Liver (tissue), 3 donors: ENCODE measurements at regions not wholly inside any gene's neighbourhood (a gene's known extent, or its start where the extent isn't known, plus 50 kb on each side); places are given as distances from the start of the nearest gene placed in this dataset.

Experiments used
- CTCF ChIP-seq: fragments of 150-350 bp; IDR thresholded peaks from 2 replicates; pipeline ENCODE4 v1.5.1; 2017; ENCODE audit warnings: improper control_type of control experiment, low read depth, low read length; ENCODE audit not compliant: missing input control
- EGR1 ChIP-seq, 2 donors: IDR thresholded peaks; 2 replicates each; pipeline ENCODE4 v1.6.1; 2016 to 2018; ENCODE audit warnings: antibody characterized with exemption in 2 of 2, low read depth in 2 of 2
- GABPA ChIP-seq, 2 donors: IDR thresholded peaks in 1 of 2; conservative IDR thresholded peaks in 1 of 2; 2 replicates each; pipeline ENCODE4 v1.6.1; 2016; ENCODE audit warnings: antibody characterized with exemption in 2 of 2, mild to moderate bottlenecking in 1 of 2, moderate library complexity in 1 of 2
- HNF4A ChIP-seq, 2 donors: conservative IDR thresholded peaks; 2 replicates each; pipeline ENCODE4 v1.6.1; 2016; ENCODE audit warnings: antibody characterized with exemption in 2 of 2, mild to moderate bottlenecking in 2 of 2
- JUND ChIP-seq, 2 donors: IDR thresholded peaks; 2 replicates each; pipeline ENCODE4 v1.6.1; 2016; ENCODE audit warnings: antibody characterized with exemption in 2 of 2
- MAX ChIP-seq: IDR thresholded peaks from 2 replicates; pipeline ENCODE4 v1.6.1; 2016; ENCODE audit warnings: antibody characterized with exemption
- RAD21 ChIP-seq, 2 donors: IDR thresholded peaks; 2 replicates each; pipeline ENCODE4 v1.6.1; 2016; ENCODE audit warnings: antibody characterized with exemption in 2 of 2, mild to moderate bottlenecking in 2 of 2
- REST ChIP-seq: IDR thresholded peaks from 2 replicates; pipeline ENCODE4 v1.6.1; 2016; ENCODE audit warnings: antibody characterized with exemption, mild to moderate bottlenecking
- RXRA ChIP-seq, 2 donors: IDR thresholded peaks; 2 replicates each; pipeline ENCODE4 v1.6.1; 2017 to 2018; ENCODE audit warnings: antibody characterized with exemption in 2 of 2, mild to moderate bottlenecking in 1 of 2
- TAF1 ChIP-seq: conservative IDR thresholded peaks from 2 replicates; pipeline ENCODE4 v1.6.1; 2016; ENCODE audit warnings: antibody characterized with exemption, mild to moderate bottlenecking
- YY1 ChIP-seq: IDR thresholded peaks from 2 replicates; pipeline ENCODE4 v1.6.1; 2016; ENCODE audit warnings: antibody characterized with exemption, mild to moderate bottlenecking
- TF ChIP-seq, protein P1 (sequence below): IDR thresholded peaks from 2 replicates; pipeline ENCODE4 v1.6.1; 2016; ENCODE audit warnings: antibody characterized with exemption
- TF ChIP-seq, protein P2 (sequence below): IDR thresholded peaks from 2 replicates; pipeline ENCODE4 v1.6.1; 2016; ENCODE audit warnings: antibody characterized with exemption
- donor health status: healthy.
- donor health status: healthy.

GRCh38 chr13:106001443-106001842 lies 534.0 kb downstream of the EFNB2 start:
- TF ChIP-seq, protein P1, sequence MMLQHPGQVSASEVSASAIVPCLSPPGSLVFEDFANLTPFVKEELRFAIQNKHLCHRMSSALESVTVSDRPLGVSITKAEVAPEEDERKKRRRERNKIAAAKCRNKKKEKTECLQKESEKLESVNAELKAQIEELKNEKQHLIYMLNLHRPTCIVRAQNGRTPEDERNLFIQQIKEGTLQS = no peak
- TF ChIP-seq YY1 (no peak), RXRA (IDR thresholded peaks at IDR 0.05) (no peak), CTCF (no peak), JUND (IDR thresholded peaks at IDR 0.05) (no peak), MAX (no peak), REST (no peak), EGR1 (IDR thresholded peaks at IDR 0.05; ENCODE audit: low read depth in 2 of 2) (no peak), TAF1 (no peak), HNF4A (conservative IDR thresholded peaks at IDR 0.05) (no peak), RAD21 (IDR thresholded peaks at IDR 0.05) (no peak), GABPA (IDR thresholded peaks at IDR 0.05 in 1 of 2, conservative IDR thresholded peaks at IDR 0.05 in 1 of 2) (no peak)
- TF ChIP-seq, protein P2, sequence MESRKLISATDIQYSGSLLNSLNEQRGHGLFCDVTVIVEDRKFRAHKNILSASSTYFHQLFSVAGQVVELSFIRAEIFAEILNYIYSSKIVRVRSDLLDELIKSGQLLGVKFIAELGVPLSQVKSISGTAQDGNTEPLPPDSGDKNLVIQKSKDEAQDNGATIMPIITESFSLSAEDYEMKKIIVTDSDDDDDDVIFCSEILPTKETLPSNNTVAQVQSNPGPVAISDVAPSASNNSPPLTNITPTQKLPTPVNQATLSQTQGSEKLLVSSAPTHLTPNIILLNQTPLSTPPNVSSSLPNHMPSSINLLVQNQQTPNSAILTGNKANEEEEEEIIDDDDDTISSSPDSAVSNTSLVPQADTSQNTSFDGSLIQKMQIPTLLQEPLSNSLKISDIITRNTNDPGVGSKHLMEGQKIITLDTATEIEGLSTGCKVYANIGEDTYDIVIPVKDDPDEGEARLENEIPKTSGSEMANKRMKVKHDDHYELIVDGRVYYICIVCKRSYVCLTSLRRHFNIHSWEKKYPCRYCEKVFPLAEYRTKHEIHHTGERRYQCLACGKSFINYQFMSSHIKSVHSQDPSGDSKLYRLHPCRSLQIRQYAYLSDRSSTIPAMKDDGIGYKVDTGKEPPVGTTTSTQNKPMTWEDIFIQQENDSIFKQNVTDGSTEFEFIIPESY = no peak
